OCI-LY7 (cell line): ENCODE measurements at regions not wholly inside any gene's neighbourhood (a gene's known extent, or its start where the extent isn't known, plus 50 kb on each side); places are given as distances from the start of the nearest gene placed in this dataset.

ENCODE experiments used
- BruUV-seq: library from RNA; stranded (reverse); fragments of 400-500 nt; replicated peaks from 2 replicates; lab custom pipeline; 2021; lab: Mats Ljungman, UMichigan
- CTCF ChIA-PET: fragments of 300-600 bp; sonication (Branson Sonifier 250); formaldehyde crosslinking; loops from one replicate; lab custom pipeline; 2022; ENCODE audit warnings: antibody characterized with exemption; ENCODE audit not compliant: unreplicated experiment; lab: Charles Lee
- POLR2A ChIA-PET: fragments of 300-600 bp; sonication (Branson Sonifier 250); formaldehyde crosslinking; loops from one replicate; lab custom pipeline; 2022; ENCODE audit warnings: antibody characterized with exemption; lab: Charles Lee
- DNase-seq: peaks from one replicate; pipeline ENCODE4 v3.0.0-alpha.2; 2015; ENCODE audit warnings: low spot score
- H2AFZ ChIP-seq: fragments of 200-600 bp; sonication (generic), shearing (Covaris generic); 2 replicates; pipeline ENCODE4 v1.6.1; 2014; ENCODE audit warnings: mild to moderate bottlenecking, antibody characterized with exemption, low read length, moderate library complexity
- H3K27ac ChIP-seq: fragments of 200-600 bp; sonication (generic); 2 replicates; pipeline ENCODE4 v1.5.1; 2014; ENCODE audit warnings: mixed run types, low read depth, mild to moderate bottlenecking, moderate library complexity, low read length, inconsistent platforms; ENCODE audit not compliant: poor library complexity, severe bottlenecking
- H3K36me3 ChIP-seq: fragments of 200-600 bp; sonication (generic); 2 replicates; pipeline ENCODE4 v1.6.1; 2014; ENCODE audit warnings: mild to moderate bottlenecking, antibody characterized with exemption, low read length, moderate library complexity, mixed read lengths; ENCODE audit not compliant: insufficient read depth
- H3K4me1 ChIP-seq: fragments of 200-600 bp; sonication (generic); 2 replicates; pipeline ENCODE4 v1.5.1; 2014; ENCODE audit warnings: mild to moderate bottlenecking, low read length; ENCODE audit not compliant: insufficient read depth, poor library complexity, severe bottlenecking
- H3K4me2 ChIP-seq: fragments of 200-600 bp; sonication (generic); 2 replicates; pipeline ENCODE4 v1.6.1; 2014; ENCODE audit warnings: mild to moderate bottlenecking, low read length
- H3K4me3 ChIP-seq: fragments of 200-600 bp; sonication (generic); 2 replicates; pipeline ENCODE4 v1.5.1; 2014; ENCODE audit warnings: mild to moderate bottlenecking, low read depth, low read length; ENCODE audit not compliant: poor library complexity, severe bottlenecking
- H3K79me2 ChIP-seq: fragments of 200-600 bp; sonication (generic); 2 replicates; pipeline ENCODE4 v1.6.1; 2016; ENCODE audit warnings: low read depth, mild to moderate bottlenecking, low read length, moderate library complexity, mixed read lengths; ENCODE audit not compliant: insufficient read depth
- H3K9me2 ChIP-seq: fragments of 200-600 bp; sonication (generic); 2 replicates; pipeline ENCODE4 v1.6.1; 2016; ENCODE audit warnings: mild to moderate bottlenecking, low read length, mixed read lengths; ENCODE audit not compliant: insufficient read depth
- H3K9me3 ChIP-seq: fragments of 200-600 bp; sonication (generic); 2 replicates; pipeline ENCODE4 v1.6.1; 2014; ENCODE audit warnings: mild to moderate bottlenecking, mixed run types, low read length, mixed read lengths
- H4K20me1 ChIP-seq: fragments of 200-600 bp; sonication (generic); 2 replicates; pipeline ENCODE4 v1.6.1; 2014; ENCODE audit warnings: mild to moderate bottlenecking, antibody characterized with exemption, low read length, moderate library complexity, mixed read lengths; ENCODE audit not compliant: insufficient read depth
- CTCF ChIP-seq: fragments of 200-600 bp; sonication (generic); conservative IDR thresholded peaks from 2 replicates; pipeline ENCODE4 v1.5.1; 2014; ENCODE audit warnings: mild to moderate bottlenecking, antibody characterized with exemption, low read length, moderate library complexity, mixed read lengths
- EZH2phosphoT487 ChIP-seq: fragments of 200-600 bp; sonication (generic); IDR thresholded peaks from 2 replicates; pipeline ENCODE4 v1.6.1; 2018; ENCODE audit warnings: low read depth, borderline replicate concordance, mild to moderate bottlenecking, mixed run types, antibody characterized with exemption, low read length, moderate library complexity, mixed read lengths
- intact Hi-C: fragments of 100-400 bp; cut with micrococcal nuclease; formaldehyde crosslinking; loops from one replicate; pipeline ENCODE4 v1.10.0; 2022; ENCODE audit not compliant: unreplicated experiment

- no peak for TF ChIP-seq EZH2phosphoT487
- no peak for TF ChIP-seq CTCF
- Histone ChIP-seq H4K20me1 (no peaks in the 10 kb centered on the region), H2AFZ (no peak overlapping the region), H3K9me2 (no peaks in the 10 kb centered on the region), H3K4me3 (no peak overlapping the region), H3K79me2 (no peaks in the 10 kb centered on the region), H3K36me3 (no peaks in the 10 kb centered on the region), H3K27ac (no peak overlapping the region), H3K4me1 (no peaks in the 10 kb centered on the region), H3K4me2 (no peak overlapping the region), H3K9me3 (no peaks in the 10 kb centered on the region)
- POLR2A ChIA-PET, result no interaction called here
- no TSS peak for BruUV-seq
- CTCF ChIA-PET, result no interaction called here
- intact Hi-C loops, result no loop called here
- no peak for DNase-seq
Observed at GRCh38 chr7:110418659-110419280, 672.2 kb upstream of the LRRN3 start.

- no TSS peak for BruUV-seq
- CTCF ChIA-PET, result no interaction called here
Observed at GRCh38 chr7:110420788-110421187, 670.1 kb upstream of the LRRN3 start.

More at GRCh38 chr7:110420788-110421187, 670.1 kb upstream of the LRRN3 start:
- no peak for TF ChIP-seq CTCF
- TF ChIP-seq EZH2phosphoT487, result no peak
- intact Hi-C loops, result no loop called here
- Histone ChIP-seq H3K79me2 (no peaks in the 10 kb centered on the region), H3K4me1 (no peaks in the 10 kb centered on the region), H3K9me3 (no peaks in the 10 kb centered on the region), H3K36me3 (no peaks in the 10 kb centered on the region), H3K4me3 (no peak overlapping the region), H4K20me1 (no peaks in the 10 kb centered on the region), H2AFZ (no peak overlapping the region), H3K27ac (no peak overlapping the region), H3K9me2 (no peaks in the 10 kb centered on the region), H3K4me2 (no peak overlapping the region)
- DNase-seq, result no peak
- POLR2A ChIA-PET, result interaction anchor here (0.7 kb wide), 1 partner anchor 9 kb away, joined by 3 read pairs; no protein-coding TSS in a partner anchor
